ENCODE measurements at regions not wholly inside any gene's neighbourhood (a gene's known extent, or its start where the extent isn't known, plus 50 kb on each side); places are given as distances from the start of the nearest gene placed in this dataset.

GRCh38 chr7:110309941-110310340 lies 781.0 kb upstream of the LRRN3 start:
- no peak for TF ChIP-seq CTCF (IDR thresholded peaks at IDR 0.05)
- no peak for TF ChIP-seq POLR2A (IDR thresholded peaks at IDR 0.05)

All from body of pancreas (tissue), 4 donors.